ENCODE measurements at regions not wholly inside any gene's neighbourhood (a gene's known extent, or its start where the extent isn't known, plus 50 kb on each side); places are given as distances from the start of the nearest gene placed in this dataset.

- DNase-seq (ENCODE audit: low read depth in 2 of 2), result no peak
Measured at GRCh38 chr2:104698276-104698675, 155.6 kb upstream of the POU3F3 start.

- no peak for DNase-seq (ENCODE audit: low read depth in 2 of 2)
Measured at GRCh38 chr2:104701411-104701911, 152.5 kb upstream of the POU3F3 start.

- DNase-seq (ENCODE audit: low read depth in 2 of 2), result no peak
Measured at GRCh38 chr2:104702031-104702850, 151.7 kb upstream of the POU3F3 start.

- no peak for DNase-seq (ENCODE audit: low read depth in 2 of 2)
Measured at GRCh38 chr2:104703669-104704068, 150.2 kb upstream of the POU3F3 start.

GRCh38 chr2:104704496-104705245, 149.2 kb upstream of the POU3F3 start:
- no peak for DNase-seq (ENCODE audit: low read depth in 2 of 2)

- DNase-seq (ENCODE audit: low read depth in 2 of 2), result no peak
Measured at GRCh38 chr2:104707056-104707455, 146.9 kb upstream of the POU3F3 start.

- no peak for DNase-seq (ENCODE audit: low read depth in 2 of 2)
Measured at GRCh38 chr2:104708967-104709366, 144.9 kb upstream of the POU3F3 start.

GRCh38 chr2:104716061-104716460, 137.9 kb upstream of the POU3F3 start:
- DNase-seq (ENCODE audit: low read depth in 2 of 2), result no peak

- peak in 1 of 2 donors; percentile 14 for DNase-seq (ENCODE audit: low read depth in 2 of 2)
Measured at GRCh38 chr2:104733226-104733943, 120.5 kb upstream of the POU3F3 start.

- DNase-seq (ENCODE audit: low read depth in 2 of 2), result no peak
Measured at GRCh38 chr2:104734937-104735586, 118.9 kb upstream of the POU3F3 start.

GRCh38 chr2:104736026-104736425, 117.9 kb upstream of the POU3F3 start:
- DNase-seq (ENCODE audit: low read depth in 2 of 2), result no peak

GRCh38 chr2:104741860-104742259, 112.1 kb upstream of the POU3F3 start:
- DNase-seq (ENCODE audit: low read depth in 2 of 2), result no peak

- DNase-seq (ENCODE audit: low read depth in 2 of 2), result no peak
Measured at GRCh38 chr2:104744537-104744936, 109.4 kb upstream of the POU3F3 start.

GRCh38 chr2:104745846-104746245, 108.1 kb upstream of the POU3F3 start:
- no peak for DNase-seq (ENCODE audit: low read depth in 2 of 2)

GRCh38 chr2:104746299-104746698, 107.6 kb upstream of the POU3F3 start:
- DNase-seq (ENCODE audit: low read depth in 2 of 2), result no peak

- no peak for DNase-seq (ENCODE audit: low read depth in 2 of 2)
Measured at GRCh38 chr2:104746858-104747257, 107.1 kb upstream of the POU3F3 start.

GRCh38 chr2:104749856-104750460, 104.0 kb upstream of the POU3F3 start:
- no peak for DNase-seq (ENCODE audit: low read depth in 2 of 2)

GRCh38 chr2:104752504-104752903, 101.4 kb upstream of the POU3F3 start:
- no peak for DNase-seq (ENCODE audit: low read depth in 2 of 2)

- no peak for DNase-seq (ENCODE audit: low read depth in 2 of 2)
Measured at GRCh38 chr2:104755026-104755878, 98.7 kb upstream of the POU3F3 start.

GRCh38 chr2:104756118-104756517, 97.8 kb upstream of the POU3F3 start:
- DNase-seq (ENCODE audit: low read depth in 2 of 2), result no peak
